Stimulated activated CD8-positive, alpha-beta memory T cell treated with anti-CD3 and anti-CD28 coated beads, Interleukin-7, amount 100 ng/mL, for 1 hour (primary cell): ENCODE measurements at regions not wholly inside any gene's neighbourhood (a gene's known extent, or its start where the extent isn't known, plus 50 kb on each side); places are given as distances from the start of the nearest gene placed in this dataset.

Source experiments
- DNase-seq, 2 donors: peaks; one replicate each; pipeline ENCODE4 v3.0.0-alpha.2; 2020; ENCODE audit warnings: low read depth in 2 of 2

GRCh38 chr9:90022474-90022873, 417.7 kb downstream of the GADD45G start:
- no peak for DNase-seq

- DNase-seq: no peak
Measured at GRCh38 chr9:90023861-90024260, 419.0 kb downstream of the GADD45G start.

GRCh38 chr9:90024409-90024808, 419.6 kb downstream of the GADD45G start:
- DNase-seq: no peak

GRCh38 chr9:90024823-90025222, 420.0 kb downstream of the GADD45G start:
- no peak for DNase-seq

- no peak for DNase-seq
Measured at GRCh38 chr9:90025816-90026215, 421.0 kb downstream of the GADD45G start.

- no peak for DNase-seq
Measured at GRCh38 chr9:90027296-90027790, 422.5 kb downstream of the GADD45G start.

- DNase-seq: no peak
Measured at GRCh38 chr9:90029386-90029785, 424.6 kb downstream of the GADD45G start.

GRCh38 chr9:90029996-90030395, 425.2 kb downstream of the GADD45G start:
- no peak for DNase-seq

- DNase-seq: no peak
Measured at GRCh38 chr9:90032296-90033027, 427.6 kb downstream of the GADD45G start.

- DNase-seq: no peak
Measured at GRCh38 chr9:90033028-90033650, 428.3 kb downstream of the GADD45G start.

GRCh38 chr9:90034071-90034470, 429.3 kb downstream of the GADD45G start:
- DNase-seq: no peak

GRCh38 chr9:90035471-90035870, 430.7 kb downstream of the GADD45G start:
- no peak for DNase-seq

- no peak for DNase-seq
Measured at GRCh38 chr9:90037146-90037797, 432.5 kb downstream of the GADD45G start.

GRCh38 chr9:90038763-90039162, 434.0 kb downstream of the GADD45G start:
- no peak for DNase-seq

- DNase-seq: no peak
Measured at GRCh38 chr9:90044263-90044662, 439.5 kb downstream of the GADD45G start.

- DNase-seq: no peak
Measured at GRCh38 chr9:90044710-90045151, 439.9 kb downstream of the GADD45G start.

GRCh38 chr9:90046317-90046861, 441.6 kb downstream of the GADD45G start:
- DNase-seq: no peak

GRCh38 chr9:90047828-90048227, 443.0 kb downstream of the GADD45G start:
- DNase-seq: no peak

GRCh38 chr9:90052366-90052765, 447.6 kb downstream of the GADD45G start:
- DNase-seq: no peak

GRCh38 chr9:90053027-90053426, 448.2 kb downstream of the GADD45G start:
- DNase-seq: no peak

- DNase-seq: no peak
Measured at GRCh38 chr9:90054810-90055209, 450.0 kb downstream of the GADD45G start.

- no peak for DNase-seq
Measured at GRCh38 chr9:90055226-90055625, 450.4 kb downstream of the GADD45G start.
